Kidney capillary endothelial cell (primary cell): ENCODE measurements at regions not wholly inside any gene's neighbourhood (a gene's known extent, or its start where the extent isn't known, plus 50 kb on each side); places are given as distances from the start of the nearest gene placed in this dataset.

Experiments
- DNase-seq: peaks from one replicate; pipeline ENCODE4 v3.0.0-alpha.2; 2018; ENCODE audit warnings: low spot score

DNA sequence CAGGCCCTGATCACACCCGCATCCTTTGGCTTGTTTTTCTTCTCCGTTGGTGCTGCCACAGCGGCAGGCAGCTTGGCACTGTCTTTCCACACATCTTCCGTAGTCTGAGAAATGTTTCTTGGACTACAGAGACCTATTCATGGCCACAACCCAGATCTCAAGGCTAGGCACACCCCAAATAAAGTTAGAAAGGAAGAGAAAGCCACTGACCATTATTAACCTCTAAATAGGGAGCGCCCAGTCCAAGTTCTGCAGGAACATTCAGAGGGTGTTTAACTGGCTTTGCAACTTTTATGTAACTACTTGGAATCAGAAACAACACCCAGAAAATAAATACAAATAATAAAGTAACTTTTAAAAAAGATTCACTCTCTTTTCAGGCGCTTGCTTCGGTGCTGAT, 124.8 kb upstream of the NEDD9 start:
- DNase-seq = no peak

- peak; percentile 86 for DNase-seq
These were observed 124.1 kb upstream of the NEDD9 start for GRCh38 chr6:11356404-11357155.

GRCh38 chr6:11353921-11354389, 121.5 kb upstream of the NEDD9 start:
- no peak for DNase-seq

GRCh38 chr6:11350294-11350693, 117.8 kb upstream of the NEDD9 start:
- no peak for DNase-seq

DNA sequence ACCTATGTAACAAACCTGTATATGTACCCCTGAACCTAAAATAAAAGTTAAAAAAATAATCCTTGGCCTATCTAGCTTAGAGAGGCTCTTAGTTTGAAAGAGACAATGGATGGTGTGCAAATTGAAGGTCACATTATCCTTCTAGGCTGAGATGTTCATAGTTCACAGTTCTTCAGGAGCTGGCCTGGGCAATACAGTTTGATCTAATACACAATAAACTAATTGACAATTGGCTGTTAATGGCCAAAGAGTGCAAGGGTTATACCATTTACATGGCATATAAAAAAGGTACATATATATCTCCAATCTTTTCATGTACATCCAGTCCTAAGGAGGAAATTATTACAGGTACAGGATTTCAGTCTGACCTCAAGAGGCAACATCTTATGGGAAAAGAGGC, 117.4 kb upstream of the NEDD9 start:
- no peak for DNase-seq

GRCh38 chr6:11346516-11346915, 114.0 kb upstream of the NEDD9 start:
- DNase-seq = no peak

GRCh38 chr6:11345536-11345935, 113.1 kb upstream of the NEDD9 start:
- no peak for DNase-seq

DNA sequence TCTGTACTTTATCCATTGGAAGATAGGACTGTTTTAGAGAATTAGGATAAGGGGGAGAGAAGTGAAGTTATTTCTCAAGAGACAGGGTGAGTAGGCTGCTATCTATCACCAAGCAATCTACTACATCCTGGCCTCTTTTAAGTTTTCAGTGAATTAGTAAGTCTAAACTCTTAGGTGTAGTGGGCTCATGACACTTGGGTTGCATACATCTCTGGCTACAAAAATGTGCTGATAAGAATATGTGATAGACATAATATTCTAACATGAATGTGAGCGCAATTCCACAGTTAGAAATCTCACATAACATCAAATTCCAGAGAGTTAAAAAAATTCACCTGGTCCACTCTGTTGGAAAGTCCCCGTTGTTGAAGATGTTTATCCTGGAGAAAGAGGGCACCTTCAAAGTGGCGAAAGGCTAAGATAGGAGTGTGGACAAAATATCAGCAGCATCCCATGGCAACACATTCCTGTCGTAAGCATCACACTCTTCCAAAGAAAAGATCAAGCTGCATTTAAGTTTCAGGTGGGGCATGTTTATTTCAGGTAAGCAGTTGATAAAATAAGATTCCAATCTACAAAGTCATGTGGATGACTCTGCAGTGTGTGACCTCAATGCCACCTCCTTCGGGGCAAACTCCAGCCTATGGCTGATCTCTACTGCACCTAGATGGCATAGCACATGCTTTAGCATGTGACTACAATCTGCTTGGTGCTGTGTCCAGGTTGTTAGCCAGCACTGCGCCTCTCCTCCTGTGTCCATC, 111.7 kb upstream of the NEDD9 start:
- no peak for DNase-seq

GRCh38 chr6:11341867-11342266, 109.4 kb upstream of the NEDD9 start:
- no peak for DNase-seq

DNA sequence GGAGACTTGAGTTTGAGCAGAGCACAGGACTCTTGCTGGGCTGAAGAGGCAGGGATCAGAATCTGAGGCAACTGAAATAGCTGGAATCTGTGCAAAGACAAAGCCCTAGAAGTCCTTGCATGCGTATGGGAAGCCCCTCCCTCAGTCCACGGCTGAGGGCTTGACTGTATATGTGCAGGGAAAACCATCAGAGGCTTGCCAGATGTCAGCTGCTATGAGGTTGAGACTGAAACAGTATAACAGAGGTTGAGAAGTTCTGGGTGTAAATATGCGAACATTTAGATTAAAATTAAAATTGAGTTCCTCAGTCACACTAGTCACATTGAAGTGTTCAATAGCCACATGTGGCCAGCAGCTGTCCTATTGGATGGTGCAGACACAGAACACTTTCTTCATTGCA, 108.8 kb upstream of the NEDD9 start:
- no peak for DNase-seq

- DNase-seq = no peak
These were observed 106.9 kb upstream of the NEDD9 start for GRCh38 chr6:11339380-11339779.

- no peak for DNase-seq
These were observed 104.8 kb upstream of the NEDD9 start for GRCh38 chr6:11337306-11337705.

- no peak for DNase-seq
These were observed 103.4 kb upstream of the NEDD9 start for GRCh38 chr6:11335826-11336225.

DNA sequence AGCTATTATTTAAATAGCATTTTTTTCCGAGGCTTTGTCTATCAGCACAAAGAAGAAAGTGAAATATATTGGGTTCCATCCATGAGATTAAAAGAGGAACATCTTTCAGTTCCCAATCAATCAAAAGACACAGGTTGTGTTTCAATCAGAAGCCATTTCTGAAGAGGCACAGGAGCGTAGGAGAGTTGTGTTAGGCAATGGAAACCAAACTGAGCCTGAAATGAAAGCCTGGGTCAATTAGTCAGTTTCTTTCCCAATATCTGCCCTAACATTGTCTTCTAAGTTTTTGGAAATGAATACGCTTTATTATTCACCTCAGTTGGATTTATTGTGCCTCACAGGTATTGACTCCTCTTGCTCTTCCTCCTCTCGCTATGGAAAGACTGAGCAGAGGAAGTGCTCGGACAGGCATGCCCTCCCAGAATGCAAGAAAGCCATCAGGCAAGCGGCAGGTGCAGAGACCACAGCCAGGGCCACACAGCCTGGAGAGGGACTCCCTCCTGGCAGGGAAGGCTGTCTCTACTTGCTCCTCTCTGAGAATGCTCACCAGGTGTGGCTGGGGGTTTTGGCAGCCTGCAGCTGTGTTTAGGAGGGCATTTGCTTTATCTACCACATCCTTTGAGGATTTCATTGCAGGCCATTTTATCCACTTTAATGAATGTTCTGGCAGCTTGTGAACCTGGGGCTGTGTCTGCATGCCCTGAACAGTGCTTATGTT, 100.8 kb upstream of the NEDD9 start:
- DNase-seq = no peak

- DNase-seq = no peak
These were observed 100.0 kb upstream of the NEDD9 start for GRCh38 chr6:11332463-11332862.

- no peak for DNase-seq
These were observed 98.6 kb upstream of the NEDD9 start for GRCh38 chr6:11331111-11331510.

DNA sequence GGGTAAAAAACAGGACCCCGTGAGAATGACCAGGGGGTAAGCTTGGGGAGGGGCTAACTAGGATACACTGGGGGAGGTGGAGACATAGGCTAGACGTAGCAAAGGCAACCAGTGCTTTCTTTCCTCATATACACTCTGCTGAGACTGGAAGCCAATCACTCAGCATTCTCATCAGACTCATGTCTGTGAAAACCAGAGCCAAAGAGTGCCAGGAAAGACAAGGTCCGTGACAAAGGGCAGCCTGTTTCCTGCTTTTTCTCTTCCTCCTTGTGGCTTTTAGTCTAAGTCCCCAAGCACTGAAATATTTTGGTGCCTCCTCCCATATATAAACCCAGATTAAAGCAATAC, 97.9 kb upstream of the NEDD9 start:
- peak; percentile 45 for DNase-seq

GRCh38 chr6:11329726-11330412, 97.4 kb upstream of the NEDD9 start:
- DNase-seq = no peak

DNA sequence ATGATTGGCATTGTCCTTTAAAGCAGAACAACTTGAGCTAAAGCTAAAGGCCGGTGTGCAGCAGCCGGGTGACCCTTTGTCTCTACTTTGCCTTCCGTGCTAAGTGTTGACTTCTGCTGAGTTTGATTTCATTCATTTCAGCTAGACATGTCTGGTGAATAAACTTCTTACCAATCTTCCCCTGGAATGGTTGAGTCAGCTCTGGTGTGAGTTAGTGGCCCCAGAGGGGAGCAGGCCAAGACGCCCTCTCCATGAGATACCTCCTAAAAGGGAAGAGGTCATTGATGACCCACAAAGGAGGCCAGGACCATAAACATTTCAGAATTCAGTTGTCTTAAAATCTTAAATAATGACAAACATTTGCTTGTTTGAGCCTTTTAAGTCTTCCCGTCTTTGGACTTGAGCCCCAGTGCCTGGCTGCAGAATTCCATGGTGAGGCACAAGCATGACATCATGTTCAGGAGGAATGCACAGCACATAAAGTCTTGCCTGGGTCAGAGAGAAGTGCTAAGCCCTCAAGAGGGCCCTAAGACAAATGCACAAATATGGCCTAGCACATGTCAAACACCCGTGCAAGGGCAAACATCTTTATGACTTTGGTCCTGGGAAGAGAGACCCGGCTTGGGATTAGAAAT, 96.3 kb upstream of the NEDD9 start:
- DNase-seq = no peak

DNA sequence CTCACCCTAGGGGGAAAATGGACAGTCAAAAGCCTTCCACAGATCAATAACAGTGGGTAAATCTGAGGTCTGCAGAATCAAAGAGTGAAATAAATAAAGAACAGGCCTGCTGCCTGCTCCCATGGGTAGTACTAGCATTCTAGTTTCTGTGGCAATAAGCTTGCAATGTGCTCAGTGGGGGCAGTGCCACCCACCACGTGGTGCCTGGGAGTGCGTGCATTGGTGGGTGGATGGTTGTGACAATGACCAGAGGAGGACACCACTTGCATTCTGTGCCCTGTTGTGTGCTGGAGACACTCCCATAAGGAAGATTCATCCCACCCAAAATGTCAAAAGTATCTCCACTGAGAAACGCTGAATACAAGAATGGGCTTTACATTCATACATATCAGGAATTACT, 95.5 kb upstream of the NEDD9 start:
- no peak for DNase-seq

- no peak for DNase-seq
These were observed 93.6 kb upstream of the NEDD9 start for GRCh38 chr6:11326116-11326515.

DNA sequence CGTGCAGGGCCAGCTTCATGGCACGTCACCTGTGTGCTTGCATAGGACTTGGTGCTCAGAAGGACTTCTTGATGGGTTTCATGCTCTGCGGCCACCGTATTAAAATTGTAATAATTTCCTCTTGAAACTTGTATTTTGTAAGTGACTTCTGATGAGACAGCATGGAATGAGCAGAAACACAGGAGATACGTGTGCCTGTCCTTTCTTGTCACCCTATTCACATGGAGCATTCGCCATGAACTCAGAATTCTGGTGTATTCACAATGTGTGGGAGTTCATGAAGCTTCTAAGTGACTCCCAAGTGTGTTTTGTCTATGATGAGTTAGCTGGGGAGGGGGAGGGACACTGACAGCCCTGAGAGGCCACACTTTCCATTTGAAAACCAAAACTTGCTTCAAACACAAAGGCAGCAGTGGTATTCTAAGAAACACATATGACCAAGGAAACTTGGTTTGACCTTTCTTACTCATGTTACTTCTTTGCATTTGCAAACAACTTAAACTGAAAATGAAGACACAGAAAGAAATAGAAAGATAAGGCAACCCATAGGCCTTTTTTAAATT, 92.1 kb upstream of the NEDD9 start:
- no peak for DNase-seq
